ENCODE measurements at regions not wholly inside any gene's neighbourhood (a gene's known extent, or its start where the extent isn't known, plus 50 kb on each side); places are given as distances from the start of the nearest gene placed in this dataset.

DNA sequence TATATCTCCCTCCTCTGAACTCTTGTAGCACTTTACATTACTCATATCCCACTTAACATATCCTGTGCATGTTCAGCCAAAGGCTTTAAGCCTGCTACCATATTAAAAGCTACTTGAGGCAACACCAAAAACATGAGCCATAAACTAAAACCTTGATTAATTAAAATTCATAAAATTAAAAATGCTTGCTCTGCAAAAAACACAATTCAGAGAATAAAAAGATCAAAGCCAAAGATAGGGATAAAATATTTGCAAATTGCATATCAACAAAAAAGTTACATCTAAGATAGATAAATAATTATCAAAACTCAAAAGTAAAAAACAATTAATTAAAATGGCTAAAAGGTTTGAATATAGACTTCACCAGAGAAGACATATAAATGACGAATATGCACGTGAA is 495.4 kb upstream of the PIK3C3 start:
- DNase-seq (ENCODE audit: low spot score): no peak

- DNase-seq (ENCODE audit: low spot score): no peak
These were observed 496.7 kb upstream of the PIK3C3 start for GRCh38 chr18:41458376-41458775.

- no peak for DNase-seq (ENCODE audit: low spot score)
These were observed 497.2 kb upstream of the PIK3C3 start for GRCh38 chr18:41457765-41458326.

GRCh38 chr18:41456831-41457230 is 498.2 kb upstream of the PIK3C3 start:
- DNase-seq (ENCODE audit: low spot score): no peak

DNA sequence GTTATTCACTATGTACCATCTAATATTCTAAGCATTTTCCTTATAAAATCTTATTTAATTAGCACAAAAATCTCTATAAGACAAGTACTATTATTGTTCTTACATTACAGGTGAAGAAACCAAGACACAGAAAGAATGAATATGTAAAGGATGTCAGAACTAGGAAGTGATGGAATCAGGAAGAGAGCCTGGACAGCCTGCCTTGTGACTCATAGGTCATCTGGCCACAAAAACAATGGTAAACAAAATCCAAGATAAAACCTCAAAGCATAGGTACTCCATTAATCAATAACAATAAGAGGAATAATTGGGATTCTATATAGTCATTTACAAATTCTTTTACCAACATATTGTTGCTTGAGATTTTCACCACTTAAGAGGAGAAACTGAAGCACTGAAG is 505.4 kb upstream of the PIK3C3 start:
- no peak for DNase-seq (ENCODE audit: low spot score)

DNA sequence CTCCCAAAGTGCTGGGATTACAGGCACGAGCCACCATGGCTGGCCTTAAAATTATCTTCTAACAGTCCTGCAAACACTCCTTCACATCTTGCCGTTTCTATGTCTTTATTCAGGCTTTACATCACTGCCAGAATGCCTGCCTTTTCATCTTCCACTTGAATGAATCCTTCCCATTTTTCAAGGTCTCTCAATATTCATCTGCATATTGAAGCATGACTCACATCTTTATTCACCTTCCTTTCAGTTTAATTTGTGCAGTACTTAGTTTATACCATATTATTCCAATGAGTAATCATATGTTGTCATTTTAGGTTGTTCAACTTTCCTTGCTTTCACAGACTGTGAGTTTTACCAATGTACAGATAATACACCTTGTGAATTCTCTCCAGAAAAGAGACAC is 510.1 kb upstream of the PIK3C3 start:
- no peak for DNase-seq (ENCODE audit: low spot score)

GRCh38 chr18:41436772-41437171 is 518.3 kb upstream of the PIK3C3 start:
- DNase-seq (ENCODE audit: low spot score): no peak

GRCh38 chr18:41418598-41418997 is 536.4 kb upstream of the PIK3C3 start:
- no peak for DNase-seq (ENCODE audit: low spot score)

- no peak for DNase-seq (ENCODE audit: low spot score)
These were observed 539.0 kb upstream of the PIK3C3 start for GRCh38 chr18:41416044-41416443.

- DNase-seq (ENCODE audit: low spot score): no peak
These were observed 545.0 kb upstream of the PIK3C3 start for GRCh38 chr18:41410006-41410405.

- no peak for DNase-seq (ENCODE audit: low spot score)
These were observed 548.2 kb upstream of the PIK3C3 start for GRCh38 chr18:41406834-41407233.

- DNase-seq (ENCODE audit: low spot score): no peak
These were observed 558.2 kb upstream of the PIK3C3 start for GRCh38 chr18:41396861-41397260.

DNA sequence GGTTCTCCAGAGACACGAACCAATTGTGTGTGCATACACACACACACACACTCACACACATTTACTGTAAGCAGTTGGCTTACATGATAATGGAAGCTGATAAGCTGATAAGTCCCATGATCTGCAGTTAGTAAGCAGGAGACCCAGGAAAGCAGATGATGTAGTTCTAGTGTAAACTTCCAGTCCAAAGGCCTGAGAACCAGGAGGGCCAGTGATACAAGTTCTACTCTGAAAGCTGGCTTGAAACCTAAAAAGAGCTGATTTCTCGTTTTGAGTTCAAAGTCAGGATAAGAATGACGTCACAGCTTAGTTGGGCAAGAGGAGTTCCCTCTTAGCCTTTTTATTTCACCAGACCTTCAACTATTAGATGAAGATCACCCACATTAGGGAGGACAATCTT is 558.8 kb upstream of the PIK3C3 start:
- no peak for DNase-seq (ENCODE audit: low spot score)

- DNase-seq (ENCODE audit: low spot score): no peak
These were observed 559.3 kb upstream of the PIK3C3 start for GRCh38 chr18:41395695-41396094.

DNA sequence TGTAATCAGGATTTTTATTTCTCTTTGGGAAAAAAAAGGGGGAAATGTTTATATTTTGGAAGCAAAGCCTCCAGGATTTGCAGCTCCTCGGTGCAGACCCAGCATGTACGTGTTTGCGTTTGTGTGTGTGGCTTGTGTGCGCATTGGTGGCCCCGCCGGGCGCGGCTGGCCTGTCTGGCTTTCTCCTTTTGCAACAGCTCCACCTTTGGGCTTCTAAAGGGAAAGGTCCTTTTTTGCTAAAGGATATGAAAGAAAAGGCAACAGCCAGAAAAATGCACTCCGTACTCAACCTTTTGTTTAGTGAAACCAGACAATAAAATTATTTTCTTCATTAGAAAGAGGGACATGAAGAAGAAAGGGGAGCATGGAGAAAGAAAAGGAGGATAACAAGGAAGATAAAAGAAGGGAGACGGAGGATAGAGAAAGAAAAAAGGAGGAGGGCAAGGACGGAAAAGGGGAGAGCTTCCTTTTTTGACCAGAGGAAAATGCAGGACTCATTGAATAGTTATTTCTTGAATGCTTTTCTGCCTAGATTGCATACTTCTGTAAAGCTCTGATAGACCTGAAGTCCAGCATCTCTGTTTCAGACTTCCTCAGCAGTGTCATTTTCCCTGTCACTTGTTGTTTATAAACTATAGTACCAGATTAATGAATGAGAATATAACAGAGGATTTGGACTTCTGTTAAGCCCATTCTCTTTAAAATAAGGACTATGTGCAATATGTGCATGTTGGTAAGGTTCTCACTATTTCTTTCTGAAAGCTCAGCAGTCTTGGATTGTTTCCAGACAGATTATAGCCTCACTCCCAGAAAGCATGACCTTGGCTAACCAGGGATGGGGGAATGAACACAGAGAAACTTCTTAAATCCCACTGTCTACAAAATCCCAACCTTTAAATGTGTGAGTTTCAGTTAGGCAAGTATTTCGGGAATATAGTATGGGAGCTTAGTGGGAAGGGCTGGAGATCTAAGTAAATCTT is 563.1 kb upstream of the PIK3C3 start:
- peak; percentile 59 for DNase-seq (ENCODE audit: low spot score)

DNA sequence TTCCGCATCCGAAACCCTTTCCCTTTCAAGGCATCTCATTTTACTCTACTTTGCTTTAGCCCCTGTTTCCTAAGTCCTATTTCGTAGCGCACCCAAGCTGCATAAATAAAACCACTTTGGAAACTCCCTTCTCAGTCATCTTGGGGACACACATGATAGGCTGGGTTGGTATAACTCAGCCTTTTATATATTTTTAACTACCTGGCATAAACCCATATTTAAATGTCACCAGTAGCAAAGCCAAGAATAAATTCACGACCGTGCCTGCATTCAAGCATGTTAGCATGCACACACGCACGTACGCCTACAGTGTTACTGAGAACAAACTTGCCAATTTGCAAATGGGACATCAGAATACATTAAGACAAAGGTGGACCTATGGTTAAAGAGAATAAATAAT is 564.7 kb upstream of the PIK3C3 start:
- no peak for DNase-seq (ENCODE audit: low spot score)

DNA sequence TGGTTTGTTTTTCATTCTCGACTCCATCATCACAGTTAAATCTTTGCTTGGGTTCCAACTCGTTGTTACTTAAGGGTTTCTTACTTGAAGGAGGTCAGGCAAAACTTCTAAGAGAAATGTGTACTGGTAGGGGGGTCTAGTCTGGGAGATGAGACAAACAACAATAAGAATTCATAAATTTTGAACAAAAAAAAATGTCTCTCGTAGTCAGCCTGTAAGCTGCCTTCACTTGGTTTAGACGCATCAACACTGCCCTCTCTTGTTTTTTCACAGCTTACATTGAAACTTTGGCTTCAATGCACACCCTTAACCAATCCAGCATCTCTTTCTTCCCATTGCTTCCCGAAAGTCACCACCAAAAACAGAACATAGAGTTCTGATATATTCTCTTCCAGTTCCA is 576.4 kb upstream of the PIK3C3 start:
- DNase-seq (ENCODE audit: low spot score): peak; percentile 57

DNA sequence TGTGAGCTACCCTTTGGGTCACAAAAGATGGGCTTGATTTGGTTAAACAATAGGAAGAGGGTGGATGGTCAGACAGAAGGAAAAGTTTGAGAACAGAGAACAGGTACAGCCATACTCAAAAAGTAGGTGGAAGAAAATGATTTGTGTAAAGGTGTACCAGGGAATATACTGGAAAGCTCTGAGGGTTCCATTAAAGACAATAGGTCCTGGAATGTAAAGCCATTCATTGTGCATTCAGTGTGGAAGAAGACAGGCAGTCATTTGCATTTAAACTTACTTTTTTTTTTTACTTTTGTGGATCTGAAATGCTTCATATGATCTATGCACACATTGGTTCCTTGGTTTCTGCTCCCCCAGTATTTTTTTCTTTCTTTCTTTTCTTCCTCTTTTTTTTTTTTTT is 581.4 kb upstream of the PIK3C3 start:
- no peak for DNase-seq (ENCODE audit: low spot score)

DNA sequence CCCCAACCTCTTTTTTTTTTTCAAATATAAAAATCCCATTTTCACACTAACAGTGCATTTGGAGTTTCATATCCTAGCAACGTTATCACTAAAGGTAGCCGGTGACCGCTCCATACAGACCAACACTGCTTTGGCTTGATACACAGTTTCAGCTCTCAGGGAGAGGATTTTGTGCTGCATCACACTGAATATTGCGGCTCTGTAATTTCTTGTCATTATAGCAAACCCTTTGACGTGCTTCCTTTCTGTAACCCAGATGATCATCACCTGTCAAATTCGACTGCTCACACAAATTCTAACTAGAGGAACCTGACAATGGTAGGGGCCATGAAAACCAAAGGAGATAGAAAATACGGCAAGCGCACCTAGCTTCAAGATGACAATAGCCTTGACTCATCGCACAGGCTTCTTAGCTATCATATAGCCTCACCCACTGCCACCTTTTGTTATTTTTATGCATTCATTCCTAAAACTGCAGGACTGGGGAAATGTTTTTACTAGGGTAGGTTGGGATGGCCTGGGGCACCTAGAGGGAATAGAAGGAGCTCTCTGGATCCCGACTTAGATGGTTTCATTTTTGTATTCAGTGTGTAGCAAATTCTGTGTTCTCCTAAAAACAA is 582.9 kb upstream of the PIK3C3 start:
- no peak for DNase-seq (ENCODE audit: low spot score)

DNA sequence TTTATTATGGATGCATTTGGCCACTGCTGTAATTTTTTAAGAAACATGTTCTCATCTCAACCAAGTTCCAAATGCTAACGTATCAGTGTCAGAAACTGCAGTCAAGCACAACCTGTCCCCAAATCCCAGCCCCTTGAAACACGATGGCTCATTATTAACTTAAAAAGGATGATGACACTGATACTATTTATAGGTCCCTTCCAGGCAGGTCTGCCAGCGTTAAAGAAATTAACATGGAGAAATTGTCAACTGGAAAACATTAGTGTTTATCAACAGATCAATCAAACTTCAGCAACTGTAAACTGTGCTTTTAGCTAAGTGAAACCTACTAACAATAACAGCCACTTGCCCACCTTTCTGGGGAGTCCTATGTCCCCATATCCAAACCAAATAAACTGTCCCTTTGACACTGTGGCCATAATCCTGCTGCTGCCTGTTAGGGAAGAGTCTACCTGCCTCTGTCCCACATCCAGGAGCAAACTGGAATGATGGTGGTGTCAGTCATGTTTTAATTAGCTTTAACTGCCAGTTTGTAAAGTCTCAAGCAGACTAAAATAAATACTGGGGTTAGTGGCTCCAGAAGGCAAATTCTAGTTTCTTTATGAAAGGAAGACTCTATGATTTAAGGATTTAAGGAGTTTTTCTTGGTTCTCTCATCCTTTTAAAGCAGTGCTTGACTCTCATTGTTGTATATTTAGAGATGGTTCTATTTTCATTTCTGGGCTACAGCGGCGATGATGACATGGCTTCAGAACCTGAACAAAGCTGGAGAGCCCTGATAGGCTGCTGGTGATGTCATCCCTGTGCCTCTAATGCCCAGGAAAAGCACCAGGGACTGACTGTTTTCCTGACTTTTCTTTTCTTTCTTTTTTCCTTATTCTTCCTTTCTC is 583.6 kb upstream of the PIK3C3 start:
- peak; percentile 2 for DNase-seq (ENCODE audit: low spot score)

GRCh38 chr18:41370740-41371139 is 584.3 kb upstream of the PIK3C3 start:
- no peak for DNase-seq (ENCODE audit: low spot score)

GRCh38 chr18:41357708-41358107 is 597.3 kb upstream of the PIK3C3 start:
- DNase-seq (ENCODE audit: low spot score): no peak

Data from AG08395 (cell line).